Epithelial cell of esophagus (primary cell): ENCODE measurements at regions not wholly inside any gene's neighbourhood (a gene's known extent, or its start where the extent isn't known, plus 50 kb on each side); places are given as distances from the start of the nearest gene placed in this dataset.
A peak's percentile ranks its signal among the peaks of the same experiment; 100 is the strongest.

Source experiments
- DNase-seq: peaks from one replicate; pipeline ENCODE4 v3.0.0; 2010; ENCODE audit warnings: low read depth
- H3K4me3 ChIP-seq: 2 replicates; pipeline ENCODE4 v1.5.1; 2011; ENCODE audit warnings: mild to moderate bottlenecking, low read length, control low read depth
- TF ChIP-seq, protein P1 (sequence below): IDR thresholded peaks from 2 replicates; pipeline ENCODE4 v1.5.1; 2011; ENCODE audit warnings: low read depth, mild to moderate bottlenecking, low read length, control low read depth, inconsistent platforms; ENCODE audit not compliant: insufficient read depth; ENCODE audit errors: missing control alignments

DNA sequence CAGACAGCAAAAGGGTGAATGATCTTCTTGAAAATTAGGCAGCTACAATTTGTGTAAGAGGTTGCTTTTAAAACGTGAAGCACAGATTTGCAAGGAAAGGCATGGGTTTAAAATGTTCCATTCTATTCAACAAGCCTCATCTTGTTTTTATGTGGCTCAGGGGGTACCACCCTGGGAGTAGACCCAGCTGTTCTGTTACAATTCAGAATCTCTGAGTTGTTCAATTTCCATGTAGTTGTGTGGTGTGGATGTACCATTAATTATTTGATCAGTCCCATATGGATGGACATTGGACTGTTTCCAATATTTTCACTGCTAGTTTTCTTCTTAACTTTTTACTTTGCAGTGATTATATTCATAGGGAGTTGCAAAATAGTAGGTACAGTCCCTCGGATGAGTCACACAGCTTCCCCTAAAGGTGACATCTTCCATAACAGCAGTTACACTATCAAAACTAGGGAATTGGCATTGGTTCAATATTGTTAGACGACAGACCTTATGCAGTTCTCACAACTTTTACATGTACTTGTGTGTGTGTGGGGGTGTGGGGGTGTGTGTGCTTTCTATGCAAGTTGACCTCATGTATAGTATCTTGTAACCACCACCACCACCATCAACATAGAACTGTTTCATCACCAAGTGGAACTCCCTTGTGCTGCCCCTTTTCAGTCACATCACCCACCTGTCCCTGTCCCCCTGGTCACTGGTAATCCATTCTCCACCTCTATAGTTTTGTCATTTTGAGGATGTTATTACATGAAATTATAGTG is 59.0 kb upstream of the CAPRIN2 start:
- DNase-seq: peak; percentile 56
- TF ChIP-seq, protein P1, sequence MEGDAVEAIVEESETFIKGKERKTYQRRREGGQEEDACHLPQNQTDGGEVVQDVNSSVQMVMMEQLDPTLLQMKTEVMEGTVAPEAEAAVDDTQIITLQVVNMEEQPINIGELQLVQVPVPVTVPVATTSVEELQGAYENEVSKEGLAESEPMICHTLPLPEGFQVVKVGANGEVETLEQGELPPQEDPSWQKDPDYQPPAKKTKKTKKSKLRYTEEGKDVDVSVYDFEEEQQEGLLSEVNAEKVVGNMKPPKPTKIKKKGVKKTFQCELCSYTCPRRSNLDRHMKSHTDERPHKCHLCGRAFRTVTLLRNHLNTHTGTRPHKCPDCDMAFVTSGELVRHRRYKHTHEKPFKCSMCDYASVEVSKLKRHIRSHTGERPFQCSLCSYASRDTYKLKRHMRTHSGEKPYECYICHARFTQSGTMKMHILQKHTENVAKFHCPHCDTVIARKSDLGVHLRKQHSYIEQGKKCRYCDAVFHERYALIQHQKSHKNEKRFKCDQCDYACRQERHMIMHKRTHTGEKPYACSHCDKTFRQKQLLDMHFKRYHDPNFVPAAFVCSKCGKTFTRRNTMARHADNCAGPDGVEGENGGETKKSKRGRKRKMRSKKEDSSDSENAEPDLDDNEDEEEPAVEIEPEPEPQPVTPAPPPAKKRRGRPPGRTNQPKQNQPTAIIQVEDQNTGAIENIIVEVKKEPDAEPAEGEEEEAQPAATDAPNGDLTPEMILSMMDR: no peak
- H3K4me3 ChIP-seq: no peak overlapping the region

DNA sequence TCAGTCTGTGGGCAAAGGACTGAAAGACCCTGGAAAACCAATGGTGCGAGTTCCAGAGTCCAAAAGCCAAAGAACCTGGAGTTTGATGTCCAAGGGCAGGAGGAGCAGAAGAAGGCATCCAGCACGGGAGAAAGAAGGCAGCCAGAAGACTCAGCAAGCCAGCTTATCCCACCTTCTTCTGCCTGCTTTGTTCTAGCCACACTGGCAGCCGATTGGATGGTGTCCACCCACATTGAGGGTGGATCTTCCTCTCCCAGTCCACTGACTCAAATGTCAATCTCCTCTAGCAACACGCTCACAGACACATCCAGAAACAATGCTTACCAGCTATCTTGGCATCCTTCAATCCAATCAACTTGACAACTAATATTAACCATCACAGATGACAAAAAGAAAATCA is 57.2 kb upstream of the CAPRIN2 start:
- DNase-seq: no peak
- H3K4me3 ChIP-seq: no peak overlapping the region
- TF ChIP-seq, protein P1: no peak

DNA sequence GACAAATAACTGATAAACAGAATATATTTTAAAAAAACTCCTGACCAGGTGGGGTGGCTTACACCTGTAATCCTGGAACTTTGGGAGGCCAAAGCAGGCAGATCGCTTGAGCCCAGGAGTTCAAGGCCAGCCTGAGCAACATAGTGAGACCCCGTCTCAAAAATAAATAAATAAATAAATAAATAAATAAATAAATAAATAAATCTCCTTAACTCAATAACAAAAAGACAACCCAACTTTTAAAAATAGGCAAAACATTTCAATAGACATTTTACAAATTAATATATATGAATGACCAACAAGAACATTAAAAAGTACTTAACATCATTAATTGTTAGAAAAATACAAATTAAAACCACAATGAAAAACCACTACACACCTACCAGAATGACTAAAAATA is 56.2 kb upstream of the CAPRIN2 start:
- no peak overlapping the region for H3K4me3 ChIP-seq
- TF ChIP-seq, protein P1: no peak
- DNase-seq: no peak

DNA sequence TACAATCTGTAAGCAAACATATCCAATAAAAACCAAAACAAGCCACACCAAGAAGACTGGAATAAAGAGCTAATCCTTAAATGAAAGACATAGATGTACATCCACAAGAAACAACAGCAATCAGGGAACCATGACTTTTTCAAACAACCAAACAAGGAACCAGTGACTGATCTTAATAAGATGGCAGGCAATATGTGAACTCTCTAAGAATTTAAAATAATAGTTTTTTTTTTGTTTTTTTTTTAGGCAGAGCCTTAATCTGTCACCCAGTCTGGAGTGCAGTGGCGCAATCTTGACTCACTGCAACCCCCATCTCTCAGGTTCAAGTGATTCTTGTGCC is 52.9 kb upstream of the CAPRIN2 start:
- no peak overlapping the region for H3K4me3 ChIP-seq
- TF ChIP-seq, protein P1: no peak
- DNase-seq: no peak

DNA sequence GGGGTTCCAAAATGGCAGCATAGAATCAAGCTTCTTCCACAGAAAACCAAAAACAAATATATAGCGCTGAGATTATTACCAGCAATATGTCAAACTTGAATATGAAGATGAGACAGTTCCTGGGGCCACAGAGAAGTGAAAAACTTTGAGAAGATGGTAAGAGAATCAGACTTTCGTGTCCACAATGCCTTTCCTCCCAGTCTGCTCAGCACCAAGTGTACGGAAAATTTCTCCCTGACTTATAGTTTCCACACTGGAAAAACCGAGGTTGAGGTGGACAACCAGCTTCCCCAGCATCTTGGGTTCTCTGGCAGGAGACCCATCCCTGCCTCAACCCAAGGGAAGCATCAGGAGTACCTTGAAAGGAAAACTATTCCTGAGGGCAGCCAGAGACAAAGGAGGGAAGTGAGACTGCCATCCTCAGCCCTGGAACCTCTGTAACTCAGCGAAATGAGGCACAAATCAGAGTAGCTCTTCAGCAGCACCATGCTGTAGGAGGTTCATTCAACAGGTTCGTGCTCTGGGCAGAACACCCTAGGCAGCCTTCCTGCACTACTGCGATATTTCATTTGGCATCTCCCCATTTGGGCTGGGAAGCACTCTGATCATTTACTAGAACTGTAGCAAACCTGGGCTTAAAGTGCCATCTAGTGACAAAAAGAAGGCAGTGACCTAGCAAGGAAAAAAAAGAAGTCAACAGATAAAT is 52.4 kb upstream of the CAPRIN2 start:
- peak; percentile 75 for DNase-seq
- no peak overlapping the region for H3K4me3 ChIP-seq
- TF ChIP-seq, protein P1: peak; percentile 79

DNA sequence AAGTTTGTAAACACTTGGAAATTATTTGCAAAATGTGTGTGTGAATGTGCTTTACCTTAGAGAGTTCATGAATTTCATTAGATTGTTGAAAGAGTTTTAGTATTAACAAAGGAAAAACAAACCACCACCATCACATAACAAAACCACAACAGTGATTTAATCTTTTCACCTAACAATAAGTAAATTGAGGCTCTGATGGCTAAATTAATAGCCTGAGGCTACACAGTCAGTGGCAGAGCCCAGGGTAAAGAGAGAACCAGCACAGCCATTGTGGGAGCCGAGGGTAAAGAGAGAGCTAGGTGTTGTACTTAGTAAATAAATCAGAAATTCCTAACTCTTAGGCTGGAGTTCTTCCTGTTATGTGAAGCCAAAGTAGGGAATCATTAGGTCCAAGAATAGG is 51.2 kb upstream of the CAPRIN2 start:
- no peak overlapping the region for H3K4me3 ChIP-seq
- TF ChIP-seq, protein P1: no peak
- peak; percentile 28 for DNase-seq
